ENCODE measurements at regions not wholly inside any gene's neighbourhood (a gene's known extent, or its start where the extent isn't known, plus 50 kb on each side); places are given as distances from the start of the nearest gene placed in this dataset.
"Not testable (repeated sequence)": the region's sequence is repeated elsewhere in the genome, so short reads cannot be mapped to it uniquely, and the experiment has no call there.

DNA sequence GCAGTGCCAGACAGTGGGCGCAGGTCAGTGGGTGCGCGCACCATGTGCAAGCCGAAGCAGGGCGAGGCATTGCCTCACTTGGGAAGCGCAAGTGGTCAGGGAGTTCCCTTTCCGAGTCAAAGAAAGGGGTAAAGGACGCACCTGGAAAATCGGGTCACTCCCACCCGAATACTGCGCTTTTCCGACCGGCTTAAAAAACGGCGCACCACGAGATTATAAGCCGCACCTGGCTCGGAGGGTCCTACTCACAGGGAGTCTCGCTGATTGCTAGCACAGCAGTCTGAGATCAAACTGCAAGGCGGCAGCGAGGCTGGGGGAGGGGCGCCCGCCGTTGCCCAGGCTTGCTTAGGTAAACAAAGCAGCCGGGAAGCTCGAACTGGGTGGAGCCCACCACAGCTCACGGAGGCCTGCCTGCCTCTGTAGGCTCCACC, 77.9 kb downstream of the NR4A2 start:
- not testable (repeated sequence) for TF ChIP-seq CTCF (IDR thresholded peaks at IDR 0.05; ENCODE audit: extremely low read depth in 1 of 2, insufficient read depth in 1 of 2, low read depth in 1 of 2, low read length in 2 of 2); EZH2 (IDR thresholded peaks at IDR 0.05; ENCODE audit: borderline replicate concordance, low read depth, low read length, severe bottlenecking); POLR2A (IDR thresholded peaks at IDR 0.05; ENCODE audit: low read depth, low read length); POLR2AphosphoS5 (IDR thresholded peaks at IDR 0.05; ENCODE audit: insufficient read depth, low read depth, low read length)
- TF ChIP-seq, protein P1, sequence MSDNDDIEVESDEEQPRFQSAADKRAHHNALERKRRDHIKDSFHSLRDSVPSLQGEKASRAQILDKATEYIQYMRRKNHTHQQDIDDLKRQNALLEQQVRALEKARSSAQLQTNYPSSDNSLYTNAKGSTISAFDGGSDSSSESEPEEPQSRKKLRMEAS (IDR thresholded peaks at IDR 0.05; ENCODE audit: insufficient read depth, insufficient read length), result not testable (repeated sequence)
